Panc1 (cell line): ENCODE measurements at regions not wholly inside any gene's neighbourhood (a gene's known extent, or its start where the extent isn't known, plus 50 kb on each side); places are given as distances from the start of the nearest gene placed in this dataset.

ENCODE experiments used
- ATAC-seq: fragments of 200-7000 bp; cut with Tn5 transposase; 2 replicates; pipeline ENCODE4 v1.9.1; 2020; ENCODE audit warnings: mild to moderate bottlenecking, moderate library complexity
- BruUV-seq: library from RNA; stranded (reverse); fragments of 400-500 nt; replicated peaks from 2 replicates; lab custom pipeline; 2021; lab: Mats Ljungman, UMichigan
- CTCF ChIA-PET: fragments of 300-600 bp; sonication (Branson Sonifier 250); formaldehyde crosslinking; loops from one replicate; lab custom pipeline; 2022; ENCODE audit warnings: antibody characterized with exemption; lab: Charles Lee
- POLR2A ChIA-PET: fragments of 300-600 bp; sonication (Branson Sonifier 250); formaldehyde crosslinking; loops from one replicate; lab custom pipeline; 2022; ENCODE audit warnings: antibody characterized with exemption; lab: Charles Lee
- DNase-seq: peaks from one replicate; pipeline ENCODE4 v3.0.0-alpha.2; 2010; ENCODE audit warnings: low read depth, low spot score
- H3K27ac ChIP-seq: 2 replicates; pipeline ENCODE4 v1.5.1; 2011; ENCODE audit warnings: mild to moderate bottlenecking, low read length, inconsistent platforms
- H3K27me3 ChIP-seq: fragments of 200-500 bp; sonication (Bioruptor generic); 2 replicates; pipeline ENCODE4 v1.6.0; 2014; ENCODE audit warnings: low read length, inconsistent platforms; ENCODE audit not compliant: control insufficient read depth, insufficient read depth
- H3K36me3 ChIP-seq: fragments of 200-500 bp; sonication (Bioruptor generic); 2 replicates; pipeline ENCODE4 v1.5.1; 2014; ENCODE audit warnings: inconsistent platforms, mild to moderate bottlenecking, low read length, moderate library complexity; ENCODE audit not compliant: control insufficient read depth, insufficient read depth
- H3K4me1 ChIP-seq: 2 replicates; pipeline ENCODE4 v1.5.1; 2011; ENCODE audit warnings: inconsistent platforms, mild to moderate bottlenecking, low read length, moderate library complexity; ENCODE audit not compliant: control insufficient read depth, insufficient read depth
- H3K4me3 ChIP-seq, 2 experiments: 2 replicates each; pipeline ENCODE4 v1.5.1; 2011 to 2012; ENCODE audit warnings: low read depth in 2 of 2, low read length in 2 of 2, mild to moderate bottlenecking in 2 of 2, inconsistent platforms in 1 of 2, moderate library complexity in 1 of 2
- H3K9me3 ChIP-seq: fragments of 200-500 bp; sonication (Bioruptor generic); 2 replicates; pipeline ENCODE4 v1.5.1; 2014; ENCODE audit warnings: low read depth, mild to moderate bottlenecking, inconsistent platforms, low read length, moderate library complexity; ENCODE audit not compliant: control insufficient read depth, insufficient read depth
- CTCF ChIP-seq: fragments of 450-650 bp; IDR thresholded peaks from 2 replicates; pipeline ENCODE4 v1.5.1; 2017; ENCODE audit warnings: mild to moderate bottlenecking
- POLR2AphosphoS5 ChIP-seq: IDR thresholded peaks from 2 replicates; pipeline ENCODE4 v1.6.1; 2012; ENCODE audit warnings: mild to moderate bottlenecking, low read depth, low read length, moderate library complexity
- SIN3A ChIP-seq: IDR thresholded peaks from 2 replicates; pipeline ENCODE4 v1.6.1; 2012; ENCODE audit warnings: low read depth, mild to moderate bottlenecking, low read length, moderate library complexity, borderline replicate concordance; ENCODE audit not compliant: insufficient read depth
- TCF7L2 ChIP-seq: IDR thresholded peaks from 2 replicates; pipeline ENCODE4 v1.6.1; 2011; ENCODE audit warnings: mild to moderate bottlenecking, low read depth, low read length, inconsistent platforms
- in situ Hi-C: cut with HindIII; loops from 2 replicates; pipeline ENCODE4 v1.10.0; 2016; ENCODE audit warnings: low sequenced_read_pairs, low pct_unique_long_range_greater_than_20kb
- intact Hi-C: fragments of 100-400 bp; cut with micrococcal nuclease; formaldehyde crosslinking; loops from one replicate; pipeline ENCODE4 v1.10.0; 2022; ENCODE audit not compliant: unreplicated experiment
- TF ChIP-seq, protein P1 (sequence below), 2 experiments: IDR thresholded peaks; 2 replicates each; pipeline ENCODE4 v1.6.1; 2011 to 2012; ENCODE audit warnings: low read depth in 2 of 2, control low read depth in 1 of 2, low read length in 1 of 2, mild to moderate bottlenecking in 1 of 2, moderate library complexity in 1 of 2; ENCODE audit not compliant: insufficient read depth in 1 of 2

GRCh38 chr19:31841755-31842154, 492.5 kb upstream of the TSHZ3 start:
- in situ Hi-C loops = no loop called here
- POLR2A ChIA-PET = no interaction called here
- Histone ChIP-seq H3K27ac (no peak overlapping the region), H3K9me3 (no peaks in the 10 kb centered on the region), H3K4me1 (no peaks in the 10 kb centered on the region), H3K27me3 (no peaks in the 10 kb centered on the region), H3K4me3 (no peak overlapping the region), H3K36me3 (no peaks in the 10 kb centered on the region)
- TF ChIP-seq, protein P1, sequence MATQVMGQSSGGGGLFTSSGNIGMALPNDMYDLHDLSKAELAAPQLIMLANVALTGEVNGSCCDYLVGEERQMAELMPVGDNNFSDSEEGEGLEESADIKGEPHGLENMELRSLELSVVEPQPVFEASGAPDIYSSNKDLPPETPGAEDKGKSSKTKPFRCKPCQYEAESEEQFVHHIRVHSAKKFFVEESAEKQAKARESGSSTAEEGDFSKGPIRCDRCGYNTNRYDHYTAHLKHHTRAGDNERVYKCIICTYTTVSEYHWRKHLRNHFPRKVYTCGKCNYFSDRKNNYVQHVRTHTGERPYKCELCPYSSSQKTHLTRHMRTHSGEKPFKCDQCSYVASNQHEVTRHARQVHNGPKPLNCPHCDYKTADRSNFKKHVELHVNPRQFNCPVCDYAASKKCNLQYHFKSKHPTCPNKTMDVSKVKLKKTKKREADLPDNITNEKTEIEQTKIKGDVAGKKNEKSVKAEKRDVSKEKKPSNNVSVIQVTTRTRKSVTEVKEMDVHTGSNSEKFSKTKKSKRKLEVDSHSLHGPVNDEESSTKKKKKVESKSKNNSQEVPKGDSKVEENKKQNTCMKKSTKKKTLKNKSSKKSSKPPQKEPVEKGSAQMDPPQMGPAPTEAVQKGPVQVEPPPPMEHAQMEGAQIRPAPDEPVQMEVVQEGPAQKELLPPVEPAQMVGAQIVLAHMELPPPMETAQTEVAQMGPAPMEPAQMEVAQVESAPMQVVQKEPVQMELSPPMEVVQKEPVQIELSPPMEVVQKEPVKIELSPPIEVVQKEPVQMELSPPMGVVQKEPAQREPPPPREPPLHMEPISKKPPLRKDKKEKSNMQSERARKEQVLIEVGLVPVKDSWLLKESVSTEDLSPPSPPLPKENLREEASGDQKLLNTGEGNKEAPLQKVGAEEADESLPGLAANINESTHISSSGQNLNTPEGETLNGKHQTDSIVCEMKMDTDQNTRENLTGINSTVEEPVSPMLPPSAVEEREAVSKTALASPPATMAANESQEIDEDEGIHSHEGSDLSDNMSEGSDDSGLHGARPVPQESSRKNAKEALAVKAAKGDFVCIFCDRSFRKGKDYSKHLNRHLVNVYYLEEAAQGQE (IDR thresholded peaks at IDR 0.05; ENCODE audit: insufficient read depth in 1 of 2, low read depth in 2 of 2, low read length in 1 of 2) = no peak
- TF ChIP-seq POLR2AphosphoS5 = no peak
- no peak for TF ChIP-seq SIN3A
- CTCF ChIA-PET = no interaction called here
- intact Hi-C loops = no loop called here
- no TSS peak for BruUV-seq
- DNase-seq (no peak), ATAC-seq (no peak)

GRCh38 chr19:31863122-31863521, 482.3 kb upstream of the ZNF507 start:
- no peaks in the 10 kb centered on the region for H3K27me3 ChIP-seq
- ATAC-seq (no peak), DNase-seq (no peak)
- no peak overlapping the region for H3K4me3 ChIP-seq
- H3K27ac ChIP-seq = no peak overlapping the region
- BruUV-seq = no TSS peak
- in situ Hi-C loops = no loop called here
- CTCF ChIA-PET = no interaction called here
- H3K36me3 ChIP-seq = no peaks in the 10 kb centered on the region
- peaks cover 11% of the 10 kb centered on the region; the same call in 1 of the 2 replicates for H3K9me3 ChIP-seq
- H3K4me1 ChIP-seq = no peaks in the 10 kb centered on the region
- intact Hi-C loops = no loop called here
- POLR2A ChIA-PET = no interaction called here
- TF ChIP-seq TCF7L2 = no peak
- TF ChIP-seq, protein P1 (IDR thresholded peaks at IDR 0.05; ENCODE audit: insufficient read depth in 1 of 2, low read depth in 2 of 2, low read length in 1 of 2) = no peak

DNA sequence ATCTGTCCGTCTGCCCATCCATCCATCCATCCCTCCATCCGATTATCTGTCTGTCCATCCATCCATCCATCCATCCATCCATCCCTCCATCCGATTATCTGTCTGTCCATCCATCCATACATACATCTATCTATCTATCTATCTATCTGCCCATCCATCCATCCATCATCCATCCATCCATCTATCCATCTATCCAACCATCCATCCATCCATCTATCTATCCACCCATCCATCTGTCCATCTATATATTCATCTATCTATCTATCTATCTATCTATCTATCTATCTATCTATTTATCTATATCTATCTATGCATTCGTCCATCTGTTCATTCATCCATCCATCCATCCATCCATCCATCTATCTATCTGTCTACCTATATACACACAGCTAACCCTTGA, 471.1 kb upstream of the ZNF507 start:
- ATAC-seq = no peak
- TF ChIP-seq SIN3A (no peak), CTCF (no peak), POLR2AphosphoS5 (no peak), TCF7L2 (no peak)
- TF ChIP-seq, protein P1 (IDR thresholded peaks at IDR 0.05; ENCODE audit: insufficient read depth in 1 of 2, low read depth in 2 of 2, low read length in 1 of 2) = no peak
- Histone ChIP-seq H3K36me3 (no peaks in the 10 kb centered on the region), H3K9me3 (no peaks in the 10 kb centered on the region), H3K4me1 (no peaks in the 10 kb centered on the region), H3K4me3 (no peak overlapping the region), H3K27me3 (no peaks in the 10 kb centered on the region), H3K27ac (no peak overlapping the region)
- in situ Hi-C loops (no loop called here), intact Hi-C loops (no loop called here)
- no peak for DNase-seq
- POLR2A ChIA-PET = no interaction called here
- CTCF ChIA-PET = no interaction called here
- BruUV-seq = no TSS peak
